GM21723 (cell line): ENCODE measurements at regions not wholly inside any gene's neighbourhood (a gene's known extent, or its start where the extent isn't known, plus 50 kb on each side); places are given as distances from the start of the nearest gene placed in this dataset.

Experiments used
- ATAC-seq: cut with Tn5 transposase; IDR thresholded peaks from one replicate; pipeline ENCODE4 v1.9.1; 2021; ENCODE audit warnings: mild to moderate bottlenecking, moderate library complexity; ENCODE audit not compliant: unreplicated experiment

GRCh38 chr17:79506150-79506870 is 104.5 kb downstream of the RBFOX3 start:
- ATAC-seq, result no peak

GRCh38 chr17:79505199-79505598 is 105.7 kb downstream of the RBFOX3 start:
- ATAC-seq, result no peak

GRCh38 chr17:79504181-79504605 is 106.7 kb downstream of the RBFOX3 start:
- no peak for ATAC-seq

GRCh38 chr17:79503126-79503839 is 107.6 kb downstream of the RBFOX3 start:
- no peak for ATAC-seq

GRCh38 chr17:79501910-79502309 is 108.9 kb downstream of the RBFOX3 start:
- no peak for ATAC-seq

- ATAC-seq, result no peak
These were observed 109.9 kb downstream of the RBFOX3 start for GRCh38 chr17:79500745-79501618.

- ATAC-seq, result no peak
These were observed 112.0 kb downstream of the RBFOX3 start for GRCh38 chr17:79498854-79499253.

GRCh38 chr17:79497777-79498348 is 113.0 kb downstream of the RBFOX3 start:
- no peak for ATAC-seq

GRCh38 chr17:79496422-79497005 is 114.3 kb downstream of the RBFOX3 start:
- ATAC-seq, result no peak

GRCh38 chr17:79495665-79496064 is 115.2 kb downstream of the RBFOX3 start:
- no peak for ATAC-seq

GRCh38 chr17:79491006-79491405 is 119.8 kb downstream of the RBFOX3 start:
- ATAC-seq, result no peak

GRCh38 chr17:79490530-79490929 is 120.3 kb downstream of the RBFOX3 start:
- ATAC-seq, result no peak

GRCh38 chr17:79487149-79487548 is 123.7 kb downstream of the RBFOX3 start:
- no peak for ATAC-seq

GRCh38 chr17:79485991-79486390 is 124.9 kb downstream of the RBFOX3 start:
- no peak for ATAC-seq

- no peak for ATAC-seq
These were observed 125.3 kb downstream of the RBFOX3 start for GRCh38 chr17:79485419-79485985.

- no peak for ATAC-seq
These were observed 126.0 kb downstream of the RBFOX3 start for GRCh38 chr17:79484600-79485418.

GRCh38 chr17:79483842-79484241 is 127.0 kb downstream of the RBFOX3 start:
- ATAC-seq, result no peak

GRCh38 chr17:79482727-79483521 is 127.9 kb downstream of the RBFOX3 start:
- ATAC-seq, result no peak

- ATAC-seq, result no peak
These were observed 131.0 kb downstream of the RBFOX3 start for GRCh38 chr17:79479876-79480275.
